ENCODE measurements at regions not wholly inside any gene's neighbourhood (a gene's known extent, or its start where the extent isn't known, plus 50 kb on each side); places are given as distances from the start of the nearest gene placed in this dataset.

- peak; percentile 82 for DNase-seq (ENCODE audit: low read depth, low spot score)
- H3K27ac ChIP-seq, result peak overlapping the region; percentile 91
- H3K9ac ChIP-seq (ENCODE audit: insufficient read length), result no peak overlapping the region
- no peaks in the 10 kb centered on the region for H3K36me3 ChIP-seq (ENCODE audit: insufficient read depth, low read length)
- H3K9me3 ChIP-seq (ENCODE audit: low read depth, low read length), result no peaks in the 10 kb centered on the region
- TF ChIP-seq EZH2 (IDR thresholded peaks at IDR 0.05) (no peak), POLR2AphosphoS5 (IDR thresholded peaks at IDR 0.05; ENCODE audit: borderline replicate concordance, low read depth, low read length) (peak; percentile 19; the same call in 1 of the 2 replicates), FOXP2 (optimal IDR thresholded peaks at IDR 0.05; ENCODE audit: control extremely low read depth, extremely low read length, insufficient read depth) (peak; percentile 60)
- peak overlapping the region; percentile 67 for H3K4me3 ChIP-seq
Observed at GRCh38 chr6:6407071-6407741, 86.7 kb upstream of the F13A1 start.

GRCh38 chr6:6409397-6410030 lies 89.1 kb upstream of the F13A1 start:
- Histone ChIP-seq H3K9ac (ENCODE audit: insufficient read length) (no peak overlapping the region), H3K27ac (no peak overlapping the region), H3K36me3 (ENCODE audit: insufficient read depth, low read length) (no peaks in the 10 kb centered on the region), H3K9me3 (ENCODE audit: low read depth, low read length) (no peaks in the 10 kb centered on the region), H3K4me3 (no peak overlapping the region)
- DNase-seq (ENCODE audit: low read depth, low spot score), result no peak
- TF ChIP-seq POLR2AphosphoS5 (IDR thresholded peaks at IDR 0.05; ENCODE audit: borderline replicate concordance, low read depth, low read length) (no peak), EZH2 (IDR thresholded peaks at IDR 0.05) (no peak), FOXP2 (optimal IDR thresholded peaks at IDR 0.05; ENCODE audit: control extremely low read depth, extremely low read length, insufficient read depth) (no peak)

GRCh38 chr6:6411115-6411514 lies 90.7 kb upstream of the F13A1 start:
- H3K36me3 ChIP-seq (ENCODE audit: insufficient read depth, low read length), result no peaks in the 10 kb centered on the region
- H3K4me3 ChIP-seq, result no peak overlapping the region
- TF ChIP-seq FOXP2 (optimal IDR thresholded peaks at IDR 0.05; ENCODE audit: control extremely low read depth, extremely low read length, insufficient read depth) (no peak), POLR2AphosphoS5 (IDR thresholded peaks at IDR 0.05; ENCODE audit: borderline replicate concordance, low read depth, low read length) (no peak), EZH2 (IDR thresholded peaks at IDR 0.05) (no peak)
- H3K27ac ChIP-seq, result no peak overlapping the region
- H3K9me3 ChIP-seq (ENCODE audit: low read depth, low read length), result no peaks in the 10 kb centered on the region
- no peak overlapping the region for H3K9ac ChIP-seq (ENCODE audit: insufficient read length)
- DNase-seq (ENCODE audit: low read depth, low spot score), result no peak

DNA sequence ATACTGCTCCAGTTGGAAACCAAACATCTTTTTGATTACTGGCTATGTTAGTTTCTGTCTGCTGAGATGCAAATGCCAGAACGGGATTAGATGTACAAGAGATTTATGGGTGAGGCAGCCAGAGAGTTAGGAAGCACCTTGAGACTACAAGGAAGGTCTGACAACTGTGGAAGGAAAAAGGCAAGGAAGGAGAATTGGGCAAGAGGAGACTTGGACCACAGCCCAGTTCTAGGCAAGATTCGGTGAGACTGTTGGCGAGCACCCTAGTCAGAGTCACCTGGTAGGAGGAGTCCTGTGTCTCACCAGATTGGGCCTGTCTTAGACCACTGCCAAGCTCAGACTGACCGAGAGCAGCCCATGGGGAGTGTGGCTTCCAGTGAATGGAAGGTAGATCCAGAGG lies 91.8 kb upstream of the F13A1 start:
- Histone ChIP-seq H3K4me3 (no peak overlapping the region), H3K9ac (ENCODE audit: insufficient read length) (no peak overlapping the region), H3K9me3 (ENCODE audit: low read depth, low read length) (no peaks in the 10 kb centered on the region), H3K36me3 (ENCODE audit: insufficient read depth, low read length) (no peaks in the 10 kb centered on the region), H3K27ac (no peak overlapping the region)
- TF ChIP-seq FOXP2 (optimal IDR thresholded peaks at IDR 0.05; ENCODE audit: control extremely low read depth, extremely low read length, insufficient read depth), result no peak
- no peak for TF ChIP-seq POLR2AphosphoS5 (IDR thresholded peaks at IDR 0.05; ENCODE audit: borderline replicate concordance, low read depth, low read length)
- no peak for TF ChIP-seq EZH2 (IDR thresholded peaks at IDR 0.05)
- no peak for DNase-seq (ENCODE audit: low read depth, low spot score)

DNA sequence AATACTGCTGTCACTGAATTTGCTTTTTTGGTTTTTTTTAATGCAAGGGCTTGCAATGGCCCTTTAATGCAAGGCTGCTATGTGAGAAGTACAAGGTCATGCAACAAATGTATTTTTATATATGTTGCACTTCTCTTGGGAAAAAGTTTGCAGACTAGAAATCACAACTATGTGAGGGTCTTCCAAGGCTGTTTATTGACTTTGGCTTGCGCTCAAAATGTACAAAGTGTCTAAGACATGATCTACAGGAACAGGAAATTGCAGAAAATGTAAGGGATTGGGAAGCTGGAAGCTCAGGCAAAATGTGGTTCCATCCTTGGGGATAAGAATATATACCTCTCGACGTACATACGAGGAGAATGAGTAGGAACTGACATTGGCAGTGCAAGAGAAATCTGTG lies 92.2 kb upstream of the F13A1 start:
- no peak for TF ChIP-seq POLR2AphosphoS5 (IDR thresholded peaks at IDR 0.05; ENCODE audit: borderline replicate concordance, low read depth, low read length)
- TF ChIP-seq FOXP2 (optimal IDR thresholded peaks at IDR 0.05; ENCODE audit: control extremely low read depth, extremely low read length, insufficient read depth), result no peak
- TF ChIP-seq EZH2 (IDR thresholded peaks at IDR 0.05), result no peak
- DNase-seq (ENCODE audit: low read depth, low spot score), result no peak
- Histone ChIP-seq H3K27ac (no peak overlapping the region), H3K4me3 (no peak overlapping the region), H3K9ac (ENCODE audit: insufficient read length) (no peak overlapping the region), H3K36me3 (ENCODE audit: insufficient read depth, low read length) (no peaks in the 10 kb centered on the region), H3K9me3 (ENCODE audit: low read depth, low read length) (no peaks in the 10 kb centered on the region)

DNA sequence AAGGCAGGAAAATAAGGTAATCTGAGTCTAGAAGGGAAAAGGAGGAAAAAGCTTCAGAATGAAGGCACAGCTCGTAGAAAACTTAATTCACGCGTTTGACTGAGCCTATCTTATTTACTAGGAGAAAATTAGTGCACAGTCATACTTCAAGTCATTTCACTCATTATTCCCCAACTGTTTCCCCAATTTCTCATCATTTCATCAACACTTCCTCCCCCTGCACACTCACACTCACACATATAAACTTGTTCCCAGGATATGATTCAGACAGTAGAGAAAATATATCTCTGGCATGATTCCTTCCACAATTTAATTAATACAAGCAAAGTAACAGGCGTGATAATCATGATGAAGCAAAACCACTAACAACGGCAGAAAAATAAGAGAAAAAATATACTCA lies 94.5 kb upstream of the F13A1 start:
- Histone ChIP-seq H3K9ac (ENCODE audit: insufficient read length) (no peak overlapping the region), H3K27ac (no peak overlapping the region), H3K4me3 (no peak overlapping the region), H3K36me3 (ENCODE audit: insufficient read depth, low read length) (no peaks in the 10 kb centered on the region), H3K9me3 (ENCODE audit: low read depth, low read length) (no peaks in the 10 kb centered on the region)
- DNase-seq (ENCODE audit: low read depth, low spot score), result no peak
- TF ChIP-seq POLR2AphosphoS5 (IDR thresholded peaks at IDR 0.05; ENCODE audit: borderline replicate concordance, low read depth, low read length), result no peak
- TF ChIP-seq EZH2 (IDR thresholded peaks at IDR 0.05), result no peak
- TF ChIP-seq FOXP2 (optimal IDR thresholded peaks at IDR 0.05; ENCODE audit: control extremely low read depth, extremely low read length, insufficient read depth), result no peak

DNA sequence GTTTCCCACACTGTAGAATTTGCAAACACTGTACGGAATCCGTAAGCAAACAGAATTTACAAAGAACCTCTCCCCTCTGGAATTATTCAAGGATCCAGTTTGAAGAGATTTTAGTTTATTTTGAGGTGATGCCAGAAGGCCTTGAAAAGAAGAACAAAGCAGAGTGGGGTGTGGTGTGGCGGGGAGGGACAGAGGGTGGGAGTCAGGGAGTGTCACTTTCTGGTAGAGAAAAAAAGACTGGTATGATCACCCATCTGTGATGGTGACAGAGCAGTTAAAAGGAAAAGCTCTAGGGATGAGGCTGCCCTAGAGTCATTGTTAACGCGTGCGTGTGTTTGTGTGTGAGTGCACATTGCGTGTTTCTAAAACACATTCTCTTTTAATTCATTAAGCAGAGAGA lies 97.0 kb upstream of the F13A1 start:
- H3K9ac ChIP-seq (ENCODE audit: insufficient read length), result no peak overlapping the region
- no peak overlapping the region for H3K4me3 ChIP-seq
- DNase-seq (ENCODE audit: low read depth, low spot score), result no peak
- no peaks in the 10 kb centered on the region for H3K9me3 ChIP-seq (ENCODE audit: low read depth, low read length)
- no peaks in the 10 kb centered on the region for H3K36me3 ChIP-seq (ENCODE audit: insufficient read depth, low read length)
- no peak overlapping the region for H3K27ac ChIP-seq
- no peak for TF ChIP-seq FOXP2 (optimal IDR thresholded peaks at IDR 0.05; ENCODE audit: control extremely low read depth, extremely low read length, insufficient read depth)
- no peak for TF ChIP-seq EZH2 (IDR thresholded peaks at IDR 0.05)
- no peak for TF ChIP-seq POLR2AphosphoS5 (IDR thresholded peaks at IDR 0.05; ENCODE audit: borderline replicate concordance, low read depth, low read length)

DNA sequence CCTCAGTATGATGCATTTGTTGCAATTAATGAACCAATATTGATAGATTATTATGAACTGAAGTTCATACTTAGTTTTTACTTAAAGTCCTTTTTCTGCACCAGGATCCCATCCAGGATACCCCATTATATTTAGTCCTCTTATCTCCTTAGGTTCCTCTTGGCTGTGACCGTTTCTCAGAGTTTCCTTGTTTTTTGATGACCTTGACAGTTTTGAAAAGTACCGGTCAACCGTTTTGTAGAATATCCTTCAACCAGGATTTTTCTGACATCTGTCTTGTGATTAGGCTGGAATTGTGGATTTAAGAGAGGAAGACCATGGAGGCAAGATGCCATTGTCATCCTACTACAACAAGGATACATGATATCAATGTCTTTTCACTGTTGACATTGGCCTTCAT lies 98.0 kb upstream of the F13A1 start:
- no peak for TF ChIP-seq EZH2 (IDR thresholded peaks at IDR 0.05)
- no peak for TF ChIP-seq POLR2AphosphoS5 (IDR thresholded peaks at IDR 0.05; ENCODE audit: borderline replicate concordance, low read depth, low read length)
- no peak for TF ChIP-seq FOXP2 (optimal IDR thresholded peaks at IDR 0.05; ENCODE audit: control extremely low read depth, extremely low read length, insufficient read depth)
- Histone ChIP-seq H3K9me3 (ENCODE audit: low read depth, low read length) (no peaks in the 10 kb centered on the region), H3K27ac (no peak overlapping the region), H3K36me3 (ENCODE audit: insufficient read depth, low read length) (no peaks in the 10 kb centered on the region), H3K4me3 (no peak overlapping the region), H3K9ac (ENCODE audit: insufficient read length) (no peak overlapping the region)
- no peak for DNase-seq (ENCODE audit: low read depth, low spot score)

Data from SK-N-MC (cell line).